Neural cell (in vitro differentiated cells): ENCODE measurements at regions not wholly inside any gene's neighbourhood (a gene's known extent, or its start where the extent isn't known, plus 50 kb on each side); places are given as distances from the start of the nearest gene placed in this dataset.

Experiments
- H2AFZ ChIP-seq: fragments of 200-600, 300-800 bp; sonication (generic), shearing (Covaris generic); 2 replicates; pipeline ENCODE4 v1.6.0; 2014; ENCODE audit warnings: low read depth, mild to moderate bottlenecking, antibody characterized with exemption, low read length, moderate library complexity
- H3F3A ChIP-seq: fragments of 200-600 bp; shearing (Covaris generic); 2 replicates; pipeline ENCODE4 v1.6.1; 2016; ENCODE audit warnings: mild to moderate bottlenecking, moderate library complexity, mixed read lengths, antibody characterized with exemption, low read length; ENCODE audit not compliant: insufficient read depth, poor library complexity, severe bottlenecking
- H3K27ac ChIP-seq: fragments of 200-600, 300-800 bp; sonication (generic), shearing (Covaris generic); 2 replicates; pipeline ENCODE4 v1.5.1; 2014; ENCODE audit warnings: mild to moderate bottlenecking, low read length, moderate library complexity
- H3K27me3 ChIP-seq: fragments of 300-800, 200-600 bp; sonication (generic), shearing (Covaris generic); 2 replicates; pipeline ENCODE4 v1.6.0; 2014; ENCODE audit warnings: mild to moderate bottlenecking, low read depth, low read length, moderate library complexity; ENCODE audit not compliant: insufficient read depth
- H3K36me3 ChIP-seq: fragments of 300-800, 200-600 bp; sonication (generic), shearing (Covaris generic); 2 replicates; pipeline ENCODE4 v1.5.1; 2014; ENCODE audit warnings: mild to moderate bottlenecking, antibody characterized with exemption, low read length, moderate library complexity; ENCODE audit not compliant: insufficient read depth
- H3K4me2 ChIP-seq: fragments of 300-800, 200-600 bp; sonication (generic), shearing (Covaris generic); 2 replicates; pipeline ENCODE4 v1.6.0; 2014; ENCODE audit warnings: mild to moderate bottlenecking, low read length
- H3K4me3 ChIP-seq: fragments of 300-800, 200-600 bp; sonication (generic), shearing (Covaris generic); 2 replicates; pipeline ENCODE4 v1.5.1; 2014; ENCODE audit warnings: mild to moderate bottlenecking, low read length, moderate library complexity
- H3K79me2 ChIP-seq: fragments of 200-600 bp; shearing (Covaris generic); replicated peaks from 2 replicates; pipeline ENCODE4 v1.6.0; 2014; ENCODE audit warnings: mild to moderate bottlenecking, low read length, moderate library complexity; ENCODE audit not compliant: insufficient read depth
- H3K9ac ChIP-seq: fragments of 300-800, 200-600 bp; sonication (generic), shearing (Covaris generic); 2 replicates; pipeline ENCODE4 v1.6.1; 2016; ENCODE audit warnings: mild to moderate bottlenecking, low read length, mixed read lengths
- H3K9me2 ChIP-seq: fragments of 200-600 bp; shearing (Covaris generic); 2 replicates; pipeline ENCODE4 v1.6.1; 2016; ENCODE audit warnings: mild to moderate bottlenecking, low read length, mixed read lengths; ENCODE audit not compliant: insufficient read depth
- H3K9me3 ChIP-seq: fragments of 200-600, 300-800 bp; sonication (generic), shearing (Covaris generic); 2 replicates; pipeline ENCODE4 v1.6.1; 2016; ENCODE audit warnings: mild to moderate bottlenecking, mixed run types, low read length, moderate library complexity, mixed read lengths
- H4K20me1 ChIP-seq: fragments of 200-600 bp; shearing (Covaris generic); 2 replicates; pipeline ENCODE4 v1.6.1; 2016; ENCODE audit warnings: mild to moderate bottlenecking, mixed run types; ENCODE audit not compliant: insufficient read depth
- CTCF ChIP-seq: fragments of 450-650 bp; IDR thresholded peaks from 2 replicates; pipeline ENCODE4 v1.5.1; 2014; ENCODE audit warnings: antibody characterized with exemption, mild to moderate bottlenecking, moderate library complexity; ENCODE audit not compliant: poor library complexity, severe bottlenecking
- EP300 ChIP-seq: fragments of 450-650 bp; conservative IDR thresholded peaks from 2 replicates; pipeline ENCODE4 v1.6.1; 2014; ENCODE audit warnings: antibody characterized with exemption, mild to moderate bottlenecking, moderate library complexity; ENCODE audit not compliant: poor library complexity, severe bottlenecking
- EZH2 ChIP-seq: fragments of 200-600, 300-800 bp; shearing (Covaris generic), sonication (generic); IDR thresholded peaks from 2 replicates; pipeline ENCODE4 v1.6.1; 2014; ENCODE audit warnings: antibody characterized with exemption, low read length, borderline replicate concordance, mild to moderate bottlenecking; ENCODE audit not compliant: insufficient read depth, poor library complexity, severe bottlenecking
- MXI1 ChIP-seq: fragments of 450-650 bp; conservative IDR thresholded peaks from 2 replicates; pipeline ENCODE4 v1.6.1; 2014; ENCODE audit warnings: antibody characterized with exemption, mild to moderate bottlenecking; ENCODE audit not compliant: poor library complexity, severe bottlenecking
- POLR2AphosphoS5 ChIP-seq: IDR thresholded peaks from 2 replicates; pipeline ENCODE4 v1.6.1; 2012
- RAD21 ChIP-seq: fragments of 450-650 bp; conservative IDR thresholded peaks from 2 replicates; pipeline ENCODE4 v1.6.1; 2014; ENCODE audit warnings: antibody characterized with exemption, mild to moderate bottlenecking, moderate library complexity
- REST ChIP-seq: IDR thresholded peaks from 2 replicates; pipeline ENCODE4 v1.6.1; 2012; ENCODE audit warnings: borderline replicate concordance
- SMC3 ChIP-seq: fragments of 450-650 bp; conservative IDR thresholded peaks from 2 replicates; pipeline ENCODE4 v1.6.1; 2014; ENCODE audit warnings: antibody characterized with exemption, mild to moderate bottlenecking, moderate library complexity; ENCODE audit not compliant: poor library complexity
- TAF1 ChIP-seq: IDR thresholded peaks from 2 replicates; pipeline ENCODE4 v1.6.1; 2012; ENCODE audit warnings: low read depth

- Histone ChIP-seq H3K4me2 (no peak overlapping the region), H4K20me1 (no peaks in the 10 kb centered on the region), H3K9me3 (no peaks in the 10 kb centered on the region), H2AFZ (no peak overlapping the region), H3K4me3 (no peak overlapping the region), H3F3A (no peaks in the 10 kb centered on the region), H3K27ac (no peak overlapping the region), H3K36me3 (no peaks in the 10 kb centered on the region), H3K9ac (no peak overlapping the region), H3K79me2 (no peaks in the 10 kb centered on the region), H3K9me2 (no peaks in the 10 kb centered on the region), H3K27me3 (no peaks in the 10 kb centered on the region)
- TF ChIP-seq EZH2 (no peak), RAD21 (no peak), SMC3 (no peak), EP300 (no peak), CTCF (no peak), TAF1 (no peak), POLR2AphosphoS5 (no peak), MXI1 (no peak), REST (no peak)
Measured at GRCh38 chr6:1545654-1546053, 64.1 kb upstream of the FOXC1 start.

GRCh38 chr6:1547785-1548184 is 61.9 kb upstream of the FOXC1 start:
- Histone ChIP-seq H3K79me2 (no peaks in the 10 kb centered on the region), H3K4me2 (no peak overlapping the region), H3K27ac (no peak overlapping the region), H3K9me3 (peaks cover 4% of the 10 kb centered on the region), H3K36me3 (no peaks in the 10 kb centered on the region), H4K20me1 (no peaks in the 10 kb centered on the region), H3K9me2 (no peaks in the 10 kb centered on the region), H3K9ac (no peak overlapping the region), H3K4me3 (no peak overlapping the region), H3K27me3 (no peaks in the 10 kb centered on the region), H3F3A (no peaks in the 10 kb centered on the region), H2AFZ (no peak overlapping the region)
- no peak for TF ChIP-seq SMC3
- TF ChIP-seq POLR2AphosphoS5, result no peak
- no peak for TF ChIP-seq RAD21
- no peak for TF ChIP-seq TAF1
- TF ChIP-seq REST, result no peak
- TF ChIP-seq CTCF, result no peak
